ENCODE measurements at regions not wholly inside any gene's neighbourhood (a gene's known extent, or its start where the extent isn't known, plus 50 kb on each side); places are given as distances from the start of the nearest gene placed in this dataset.

DNA sequence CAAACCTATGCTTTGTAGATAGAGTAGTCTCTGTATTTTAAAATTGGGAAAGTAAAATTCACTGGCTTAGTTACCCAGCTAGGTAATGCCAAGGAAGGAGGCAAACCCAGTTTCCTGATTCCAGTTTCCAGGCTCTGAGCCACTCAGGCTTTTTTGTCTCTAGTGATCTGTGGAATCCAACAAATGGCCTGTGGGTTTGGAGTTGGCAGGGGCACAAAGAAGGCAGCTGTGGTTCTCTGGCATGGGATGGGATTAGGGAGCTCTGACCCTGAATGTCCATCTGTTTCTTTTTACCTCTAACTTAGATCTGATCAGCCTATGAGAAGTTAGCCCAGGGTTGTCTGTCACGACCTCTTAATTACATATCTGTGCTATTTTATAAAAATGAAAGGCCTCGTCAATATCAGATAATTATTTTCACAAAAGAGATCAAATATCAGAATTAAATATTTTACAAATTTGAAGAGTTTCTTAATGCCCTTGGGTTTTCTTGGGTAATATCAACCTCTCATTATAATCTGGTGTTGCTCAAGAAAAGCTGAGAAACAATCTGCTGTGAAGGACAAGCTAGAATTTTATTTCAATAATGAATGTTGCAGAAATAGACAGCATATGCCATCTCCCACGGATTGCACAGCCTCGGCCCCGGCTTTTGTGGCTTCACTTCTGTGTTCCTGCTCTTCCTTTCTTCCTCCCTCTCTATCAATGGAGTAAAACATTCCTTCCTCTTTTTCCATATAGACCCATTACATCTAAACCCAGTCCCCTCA lies 63.7 kb upstream of the DAZL start:
- no peak overlapping the region for H3K27ac ChIP-seq
- TF ChIP-seq, protein P1, sequence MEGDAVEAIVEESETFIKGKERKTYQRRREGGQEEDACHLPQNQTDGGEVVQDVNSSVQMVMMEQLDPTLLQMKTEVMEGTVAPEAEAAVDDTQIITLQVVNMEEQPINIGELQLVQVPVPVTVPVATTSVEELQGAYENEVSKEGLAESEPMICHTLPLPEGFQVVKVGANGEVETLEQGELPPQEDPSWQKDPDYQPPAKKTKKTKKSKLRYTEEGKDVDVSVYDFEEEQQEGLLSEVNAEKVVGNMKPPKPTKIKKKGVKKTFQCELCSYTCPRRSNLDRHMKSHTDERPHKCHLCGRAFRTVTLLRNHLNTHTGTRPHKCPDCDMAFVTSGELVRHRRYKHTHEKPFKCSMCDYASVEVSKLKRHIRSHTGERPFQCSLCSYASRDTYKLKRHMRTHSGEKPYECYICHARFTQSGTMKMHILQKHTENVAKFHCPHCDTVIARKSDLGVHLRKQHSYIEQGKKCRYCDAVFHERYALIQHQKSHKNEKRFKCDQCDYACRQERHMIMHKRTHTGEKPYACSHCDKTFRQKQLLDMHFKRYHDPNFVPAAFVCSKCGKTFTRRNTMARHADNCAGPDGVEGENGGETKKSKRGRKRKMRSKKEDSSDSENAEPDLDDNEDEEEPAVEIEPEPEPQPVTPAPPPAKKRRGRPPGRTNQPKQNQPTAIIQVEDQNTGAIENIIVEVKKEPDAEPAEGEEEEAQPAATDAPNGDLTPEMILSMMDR (conservative IDR thresholded peaks at IDR 0.05), result no peak

DNA sequence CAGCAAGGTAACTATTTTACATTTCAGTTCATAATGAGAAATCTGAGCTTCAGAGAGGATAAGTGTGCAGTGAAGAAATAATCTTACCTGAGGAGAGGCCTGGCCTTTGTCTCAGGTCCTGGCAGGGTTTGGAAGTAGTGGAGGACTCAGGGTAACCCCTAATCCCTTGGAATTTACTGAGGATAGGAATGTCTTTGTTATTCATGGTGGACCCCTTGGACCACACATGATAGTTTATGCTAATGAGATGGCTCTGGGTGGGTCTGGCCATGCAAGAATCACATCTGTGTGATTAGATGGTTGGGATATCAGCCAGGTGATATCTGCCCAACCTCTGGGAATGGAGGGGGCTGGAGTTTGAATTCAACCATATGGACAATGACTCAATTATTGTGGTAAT lies 65.0 kb upstream of the DAZL start:
- TF ChIP-seq, protein P1 (conservative IDR thresholded peaks at IDR 0.05), result no peak
- no peak overlapping the region for H3K27ac ChIP-seq

DNA sequence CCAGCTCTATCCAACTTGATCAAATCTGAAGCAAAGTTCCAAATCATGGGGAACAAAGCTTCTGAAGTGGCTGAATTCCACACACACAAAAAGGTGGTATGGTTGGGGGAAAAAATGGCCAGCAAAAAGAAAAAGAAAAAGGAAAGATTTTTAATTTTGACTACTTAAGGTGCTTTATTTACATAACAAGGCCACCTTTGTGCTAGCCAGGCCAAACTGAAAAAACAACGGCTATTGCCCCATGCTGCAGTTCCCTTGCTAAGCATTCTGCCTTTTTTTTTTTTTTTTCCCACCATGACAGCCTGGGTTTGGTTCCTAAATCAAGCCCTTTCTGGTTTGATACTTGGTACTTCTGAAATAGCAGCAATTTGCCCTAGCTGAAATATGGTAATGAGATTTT lies 66.5 kb upstream of the DAZL start:
- H3K27ac ChIP-seq, result no peak overlapping the region
- TF ChIP-seq, protein P1 (conservative IDR thresholded peaks at IDR 0.05), result no peak

DNA sequence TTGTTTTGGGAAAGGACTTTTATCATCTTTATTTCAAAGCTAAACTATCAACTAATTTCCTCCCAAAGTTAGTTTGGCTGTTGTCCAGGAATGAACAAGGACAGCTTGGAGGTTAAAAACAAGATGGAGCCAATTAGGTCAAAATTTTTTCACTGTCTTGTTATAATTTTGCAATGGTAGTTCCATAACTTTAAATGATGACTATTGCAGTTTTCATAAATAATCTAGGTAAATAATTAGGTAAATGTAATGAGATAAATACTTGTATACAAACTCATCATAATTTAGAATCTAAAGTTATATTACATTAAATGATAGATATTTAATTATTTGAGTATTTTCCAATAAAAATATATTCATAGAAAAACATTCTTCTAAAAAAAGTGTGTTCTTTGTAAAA lies 68.3 kb upstream of the DAZL start:
- TF ChIP-seq, protein P1 (conservative IDR thresholded peaks at IDR 0.05), result no peak
- no peak overlapping the region for H3K27ac ChIP-seq

DNA sequence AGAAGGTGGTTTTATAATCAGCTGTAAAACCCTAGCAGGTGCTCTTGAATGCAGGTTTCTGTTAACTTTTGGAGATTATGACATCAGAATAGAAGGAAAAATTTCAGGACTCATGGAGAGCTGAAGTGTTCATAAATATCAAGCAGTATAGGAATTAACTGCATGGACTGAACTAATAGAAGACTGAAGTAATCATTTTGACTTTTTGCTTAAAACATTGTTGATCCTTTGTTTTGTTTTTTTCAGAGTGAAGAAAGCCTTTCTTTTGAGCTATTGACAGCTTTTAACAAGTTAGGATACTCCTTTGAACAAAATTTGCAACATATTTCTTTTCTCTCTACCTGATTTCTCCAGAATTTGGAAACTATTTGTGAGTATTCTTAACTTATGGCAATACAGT lies 70.6 kb upstream of the DAZL start:
- TF ChIP-seq, protein P1 (conservative IDR thresholded peaks at IDR 0.05), result no peak

DNA sequence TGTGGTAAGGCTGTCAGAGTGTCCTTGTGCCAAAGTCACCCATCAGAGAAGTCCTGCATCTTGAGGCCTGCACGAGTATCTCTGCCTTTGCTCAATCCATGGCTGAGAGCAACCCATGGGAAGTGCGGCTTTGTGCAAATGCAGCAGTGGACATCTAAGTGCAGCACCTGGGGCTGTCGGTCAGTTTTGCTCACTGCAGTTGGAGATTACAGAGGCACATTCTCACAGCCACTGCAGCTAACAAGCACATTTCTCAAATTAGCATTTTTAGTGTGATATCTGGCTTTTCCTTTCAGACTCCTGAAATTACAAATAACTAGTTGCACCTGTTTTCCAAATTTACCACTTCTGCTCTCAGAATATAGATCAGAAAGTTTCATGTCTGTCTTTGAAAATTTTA lies 81.5 kb upstream of the DAZL start:
- TF ChIP-seq, protein P1 (conservative IDR thresholded peaks at IDR 0.05), result no peak
- H3K27ac ChIP-seq, result no peak overlapping the region

More for the DNA sequence above, 70.6 kb upstream of the DAZL start:
- H3K27ac ChIP-seq, result no peak overlapping the region

DNA sequence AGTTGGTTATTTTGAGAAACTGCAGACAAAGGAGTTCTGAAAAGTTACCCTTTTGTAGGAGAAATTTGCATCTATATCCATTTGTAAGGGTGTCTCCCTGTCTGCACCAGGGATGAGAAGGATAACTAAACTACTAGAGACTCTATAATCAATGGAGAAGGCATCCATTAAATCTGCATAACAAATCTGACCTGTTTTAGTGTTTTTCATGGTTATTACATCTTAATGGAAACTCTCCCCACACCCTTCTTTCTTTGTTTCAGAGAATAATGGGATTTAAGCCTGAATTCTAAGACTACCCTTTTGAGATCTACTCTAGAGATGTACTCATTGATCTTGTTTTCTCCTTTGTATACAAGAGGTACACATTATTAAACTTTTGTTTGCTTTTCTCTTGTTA lies 82.0 kb upstream of the DAZL start:
- TF ChIP-seq, protein P1 (conservative IDR thresholded peaks at IDR 0.05), result no peak
- H3K27ac ChIP-seq, result no peak overlapping the region

All from VCaP (cell line).